ENCODE measurements at regions not wholly inside any gene's neighbourhood (a gene's known extent, or its start where the extent isn't known, plus 50 kb on each side); places are given as distances from the start of the nearest gene placed in this dataset.
"Not testable (repeated sequence)": the region's sequence is repeated elsewhere in the genome, so short reads cannot be mapped to it uniquely, and the experiment has no call there.

GRCh38 chr7:149692056-149692455, 81.3 kb downstream of the ZNF467 start:
- H3K27ac ChIP-seq = no peak overlapping the region
- no peaks in the 10 kb centered on the region for H3K36me3 ChIP-seq
- ATAC-seq (no peak), DNase-seq (no peak)
- peaks cover 0 to 10% (median 0%) of the 10 kb centered on the region in 12 donors for H3K9me3 ChIP-seq
- peaks cover 0 to 6% (median 0%) of the 10 kb centered on the region in 12 donors for H3K4me1 ChIP-seq
- peaks cover 4 to 59% (median 25%) of the 10 kb centered on the region in 9 donors for H3K27me3 ChIP-seq
- intact Hi-C loops (cut with DNase I) = no loop called here
- peak overlapping the region in 1 of 12 donors; percentile 24 for H3K4me3 ChIP-seq
- 89 to 95% (median 91%) methylated on average over 9 of the region's 9 CpGs for WGBS, 4 donors
- no peak for TF ChIP-seq CTCF (IDR thresholded peaks at IDR 0.05)
- no peak for TF ChIP-seq POLR2A (IDR thresholded peaks at IDR 0.05)

- H3K27me3 ChIP-seq = peaks cover 4 to 57% (median 25%) of the 10 kb centered on the region in 9 donors
- peak in 3 of 4 donors; percentile 55 to 81 (median 65) for ATAC-seq
- DNase-seq = peak in 2 of 5 donors; percentile 11 to 32
- H3K4me3 ChIP-seq = no peak overlapping the region
- peaks cover 0 to 10% (median 0%) of the 10 kb centered on the region in 12 donors for H3K9me3 ChIP-seq
- TF ChIP-seq CTCF (IDR thresholded peaks at IDR 0.05) (no peak), POLR2A (IDR thresholded peaks at IDR 0.05) (no peak)
- no peaks in the 10 kb centered on the region for H3K36me3 ChIP-seq
- H3K27ac ChIP-seq = no peak overlapping the region
- intact Hi-C loops (cut with DNase I) = no loop called here
- 29 to 34% (median 30%) methylated on average over 22 of the region's 22 CpGs for WGBS, 4 donors
- H3K4me1 ChIP-seq = peaks cover 0 to 6% (median 0%) of the 10 kb centered on the region in 12 donors
These were observed 82.5 kb downstream of the ZNF467 start for GRCh38 chr7:149690688-149691446.

DNA sequence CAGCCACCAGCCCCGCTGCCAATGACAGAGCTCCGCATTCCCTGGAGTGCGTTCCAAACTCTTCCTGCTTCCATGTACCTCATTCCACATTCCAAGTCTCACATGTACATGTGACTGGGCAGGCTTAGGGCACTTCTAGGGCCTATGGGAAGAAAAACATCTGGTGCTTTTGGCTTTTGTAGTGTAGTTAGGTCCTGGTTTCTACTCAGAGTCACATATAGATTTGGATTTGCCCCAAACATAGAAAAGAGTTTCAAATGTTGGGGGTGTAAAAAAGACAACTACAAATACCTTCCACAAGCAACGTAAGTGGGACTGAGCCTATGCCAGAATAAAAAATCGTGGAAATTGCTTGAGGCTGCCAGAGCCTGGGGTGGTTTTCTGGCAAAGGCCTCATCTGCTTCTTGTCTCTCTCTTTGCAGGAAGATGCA, 84.1 kb downstream of the ZNF467 start:
- DNase-seq (no peak), ATAC-seq (no peak)
- Histone ChIP-seq H3K27me3 (peaks cover 4 to 52% (median 25%) of the 10 kb centered on the region in 9 donors), H3K4me1 (peaks cover 0 to 6% (median 0%) of the 10 kb centered on the region in 12 donors), H3K9me3 (peaks cover 0 to 10% (median 0%) of the 10 kb centered on the region in 12 donors), H3K27ac (no peak overlapping the region), H3K4me3 (no peak overlapping the region), H3K36me3 (no peaks in the 10 kb centered on the region)
- TF ChIP-seq POLR2A (IDR thresholded peaks at IDR 0.05) = no peak
- no peak for TF ChIP-seq CTCF (IDR thresholded peaks at IDR 0.05)
- intact Hi-C loops (cut with DNase I) = no loop called here
- WGBS, 4 donors = 61 to 73% (median 71%) methylated on average over 5 of the region's 5 CpGs

GRCh38 chr7:149688836-149689235, 84.6 kb downstream of the ZNF467 start:
- intact Hi-C loops (cut with DNase I) = no loop called here
- Histone ChIP-seq H3K36me3 (no peaks in the 10 kb centered on the region), H3K4me1 (peaks cover 0 to 6% (median 0%) of the 10 kb centered on the region in 12 donors), H3K27ac (no peak overlapping the region), H3K4me3 (no peak overlapping the region), H3K27me3 (peaks cover 4 to 48% (median 25%) of the 10 kb centered on the region in 9 donors), H3K9me3 (peaks cover 0 to 10% (median 0%) of the 10 kb centered on the region in 12 donors)
- TF ChIP-seq POLR2A (IDR thresholded peaks at IDR 0.05) (no peak), CTCF (IDR thresholded peaks at IDR 0.05) (no peak)
- 90 to 97% (median 91%) methylated on average over 3 of the region's 3 CpGs for whole genome bisulfite sequencing, 4 donors
- DNase-seq (no peak), ATAC-seq (no peak)

- intact Hi-C loops (cut with DNase I); H3K4me1 ChIP-seq; ATAC-seq; H3K4me3 ChIP-seq; H3K36me3 ChIP-seq; H3K27ac ChIP-seq; DNase-seq: not testable (repeated sequence)
- H3K9me3 ChIP-seq = peaks cover 0 to 10% (median 0%) of the 10 kb centered on the region in 12 donors
- 85 to 93% (median 89%) methylated on average over 7 of the region's 7 CpGs for WGBS, 4 donors
- peaks cover 4 to 44% (median 19%) of the 10 kb centered on the region in 9 donors for H3K27me3 ChIP-seq
These were observed 85.6 kb downstream of the ZNF467 start for GRCh38 chr7:149687820-149688219.
